ENCODE measurements at regions not wholly inside any gene's neighbourhood (a gene's known extent, or its start where the extent isn't known, plus 50 kb on each side); places are given as distances from the start of the nearest gene placed in this dataset.

DNA sequence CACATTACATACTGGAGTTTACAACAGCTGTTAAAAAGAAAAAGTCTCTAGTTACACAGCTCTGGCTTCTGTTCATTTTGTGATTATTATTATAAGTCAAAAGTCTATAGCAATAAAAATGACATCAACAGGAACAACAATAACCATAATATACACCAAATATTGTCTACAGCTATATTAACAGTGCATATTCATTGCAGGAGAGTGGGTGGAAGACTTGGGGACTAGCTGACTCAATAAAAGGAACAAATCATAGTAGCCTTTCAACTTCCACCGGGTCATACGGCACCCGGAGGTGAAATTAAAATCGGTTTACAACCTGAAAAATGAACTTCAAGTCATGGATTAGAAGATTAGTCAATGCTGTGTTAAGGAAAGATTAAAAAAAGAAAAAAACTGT is 642.1 kb downstream of the SATB2 start:
- H4K20me1 ChIP-seq (ENCODE audit: low read length) = no peaks in the 10 kb centered on the region
- DNase-seq = no peak
- no peaks in the 10 kb centered on the region for H3K27me3 ChIP-seq (ENCODE audit: low read length)
- H3K4me3 ChIP-seq (ENCODE audit: low read length) = no peak overlapping the region
- TF ChIP-seq EZH2 (IDR thresholded peaks at IDR 0.05; ENCODE audit: low read length, unreplicated experiment) (no peak), EZH2phosphoT487 (IDR thresholded peaks at IDR 0.05; ENCODE audit: borderline replicate concordance, low read length) (no peak)
- TF ChIP-seq, protein P1, sequence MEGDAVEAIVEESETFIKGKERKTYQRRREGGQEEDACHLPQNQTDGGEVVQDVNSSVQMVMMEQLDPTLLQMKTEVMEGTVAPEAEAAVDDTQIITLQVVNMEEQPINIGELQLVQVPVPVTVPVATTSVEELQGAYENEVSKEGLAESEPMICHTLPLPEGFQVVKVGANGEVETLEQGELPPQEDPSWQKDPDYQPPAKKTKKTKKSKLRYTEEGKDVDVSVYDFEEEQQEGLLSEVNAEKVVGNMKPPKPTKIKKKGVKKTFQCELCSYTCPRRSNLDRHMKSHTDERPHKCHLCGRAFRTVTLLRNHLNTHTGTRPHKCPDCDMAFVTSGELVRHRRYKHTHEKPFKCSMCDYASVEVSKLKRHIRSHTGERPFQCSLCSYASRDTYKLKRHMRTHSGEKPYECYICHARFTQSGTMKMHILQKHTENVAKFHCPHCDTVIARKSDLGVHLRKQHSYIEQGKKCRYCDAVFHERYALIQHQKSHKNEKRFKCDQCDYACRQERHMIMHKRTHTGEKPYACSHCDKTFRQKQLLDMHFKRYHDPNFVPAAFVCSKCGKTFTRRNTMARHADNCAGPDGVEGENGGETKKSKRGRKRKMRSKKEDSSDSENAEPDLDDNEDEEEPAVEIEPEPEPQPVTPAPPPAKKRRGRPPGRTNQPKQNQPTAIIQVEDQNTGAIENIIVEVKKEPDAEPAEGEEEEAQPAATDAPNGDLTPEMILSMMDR (conservative IDR thresholded peaks at IDR 0.05; ENCODE audit: low read depth, low read length) = no peak
- ATAC-seq = no peak
- intact Hi-C loops (cut with micrococcal nuclease) = no loop called here
- ChIA-PET CTCF (no interaction called here), POLR2A (ENCODE audit: unreplicated experiment) (no interaction called here)
- H3K36me3 ChIP-seq (ENCODE audit: low read depth, low read length) = no peaks in the 10 kb centered on the region
- H3K4me2 ChIP-seq (ENCODE audit: low read length) = no peak overlapping the region
- H3K9me3 ChIP-seq (ENCODE audit: low read length) = no peaks in the 10 kb centered on the region
- no peak overlapping the region for H3K9ac ChIP-seq (ENCODE audit: low read length)
- H3F3A ChIP-seq (ENCODE audit: low read length, unreplicated experiment) = no peaks in the 10 kb centered on the region
- no peaks in the 10 kb centered on the region for H3K4me1 ChIP-seq (ENCODE audit: insufficient read depth, low read length)
- H3K27ac ChIP-seq (ENCODE audit: low read length) = no peak overlapping the region
- no peaks in the 10 kb centered on the region for H3K9me2 ChIP-seq (replicated peaks; ENCODE audit: low read length)
- H3K79me2 ChIP-seq (ENCODE audit: low read length) = no peaks in the 10 kb centered on the region
- H2AFZ ChIP-seq (ENCODE audit: low read length) = no peak overlapping the region
- no TSS peak for BruUV-seq (replicated peaks)

DNA sequence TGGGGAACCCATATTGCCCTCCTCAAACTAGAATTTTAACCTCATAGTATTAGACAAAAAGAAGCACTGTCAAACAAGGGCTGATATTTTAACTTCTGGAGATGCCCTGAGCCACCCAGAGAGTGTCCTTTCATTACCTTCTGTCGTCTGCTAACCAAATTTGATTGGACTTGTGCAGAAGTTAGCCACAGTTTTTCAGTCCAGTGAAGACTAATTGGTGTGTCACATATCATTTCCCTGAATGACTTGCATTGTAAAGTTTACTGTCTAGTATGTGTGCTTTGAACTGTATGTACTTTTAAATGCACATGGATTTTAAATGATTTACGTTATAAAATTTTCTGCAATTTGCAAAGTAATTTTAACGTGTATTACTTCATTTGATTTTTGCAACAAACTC is 646.5 kb downstream of the SATB2 start:
- H3K27ac ChIP-seq (ENCODE audit: low read length) = no peak overlapping the region
- no peaks in the 10 kb centered on the region for H3K27me3 ChIP-seq (ENCODE audit: low read length)
- CTCF ChIA-PET = no interaction called here
- TF ChIP-seq EZH2phosphoT487 (IDR thresholded peaks at IDR 0.05; ENCODE audit: borderline replicate concordance, low read length) (no peak), EZH2 (IDR thresholded peaks at IDR 0.05; ENCODE audit: low read length, unreplicated experiment) (no peak)
- TF ChIP-seq, protein P1 (conservative IDR thresholded peaks at IDR 0.05; ENCODE audit: low read depth, low read length) = no peak
- intact Hi-C loops (cut with micrococcal nuclease) = no loop called here
- H4K20me1 ChIP-seq (ENCODE audit: low read length) = no peaks in the 10 kb centered on the region
- H3K79me2 ChIP-seq (ENCODE audit: low read length) = no peaks in the 10 kb centered on the region
- no peak overlapping the region for H3K4me3 ChIP-seq (ENCODE audit: low read length)
- no peaks in the 10 kb centered on the region for H3K9me2 ChIP-seq (replicated peaks; ENCODE audit: low read length)
- POLR2A ChIA-PET (ENCODE audit: unreplicated experiment) = no interaction called here
- no peak overlapping the region for H3K4me2 ChIP-seq (ENCODE audit: low read length)
- no peaks in the 10 kb centered on the region for H3K36me3 ChIP-seq (ENCODE audit: low read depth, low read length)
- H3K9ac ChIP-seq (ENCODE audit: low read length) = no peak overlapping the region
- DNase-seq = no peak
- H3K4me1 ChIP-seq (ENCODE audit: insufficient read depth, low read length) = no peaks in the 10 kb centered on the region
- BruUV-seq (replicated peaks) = no TSS peak
- no peaks in the 10 kb centered on the region for H3K9me3 ChIP-seq (ENCODE audit: low read length)
- no peak for ATAC-seq
- H2AFZ ChIP-seq (ENCODE audit: low read length) = no peak overlapping the region
- no peaks in the 10 kb centered on the region for H3F3A ChIP-seq (ENCODE audit: low read length, unreplicated experiment)

DNA sequence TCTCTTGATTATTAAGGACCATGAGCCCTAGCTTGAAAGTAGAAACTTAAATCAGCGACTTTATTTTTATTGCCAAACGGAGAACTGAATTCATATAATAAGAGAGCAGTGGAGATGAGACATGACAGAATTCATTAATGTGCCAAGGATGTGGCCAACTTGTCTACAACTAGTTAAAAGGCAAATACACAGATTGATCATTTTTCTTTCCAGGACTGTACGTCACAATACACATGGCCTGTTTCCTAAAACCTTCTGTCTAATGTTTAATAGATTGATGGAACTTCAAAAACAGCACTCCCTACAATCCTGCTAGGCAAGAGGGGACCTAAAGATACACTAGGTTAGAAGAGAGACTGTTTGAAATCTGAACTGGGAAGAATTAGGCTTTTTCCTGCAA is 647.8 kb downstream of the SATB2 start:
- no peak overlapping the region for H3K4me3 ChIP-seq (ENCODE audit: low read length)
- H3K9me2 ChIP-seq (replicated peaks; ENCODE audit: low read length) = no peaks in the 10 kb centered on the region
- H3K4me1 ChIP-seq (ENCODE audit: insufficient read depth, low read length) = no peaks in the 10 kb centered on the region
- no peak overlapping the region for H3K4me2 ChIP-seq (ENCODE audit: low read length)
- TF ChIP-seq EZH2phosphoT487 (IDR thresholded peaks at IDR 0.05; ENCODE audit: borderline replicate concordance, low read length) = no peak
- TF ChIP-seq, protein P1 (conservative IDR thresholded peaks at IDR 0.05; ENCODE audit: low read depth, low read length) = no peak
- TF ChIP-seq EZH2 (IDR thresholded peaks at IDR 0.05; ENCODE audit: low read length, unreplicated experiment) = no peak
- H2AFZ ChIP-seq (ENCODE audit: low read length) = no peak overlapping the region
- ATAC-seq = no peak
- DNase-seq = no peak
- H3K79me2 ChIP-seq (ENCODE audit: low read length) = no peaks in the 10 kb centered on the region
- H3K27ac ChIP-seq (ENCODE audit: low read length) = no peak overlapping the region
- H3K9ac ChIP-seq (ENCODE audit: low read length) = no peak overlapping the region
- ChIA-PET POLR2A (ENCODE audit: unreplicated experiment) (no interaction called here), CTCF (no interaction called here)
- no TSS peak for BruUV-seq (replicated peaks)
- no peaks in the 10 kb centered on the region for H3K27me3 ChIP-seq (ENCODE audit: low read length)
- H4K20me1 ChIP-seq (ENCODE audit: low read length) = no peaks in the 10 kb centered on the region
- H3F3A ChIP-seq (ENCODE audit: low read length, unreplicated experiment) = no peaks in the 10 kb centered on the region
- H3K9me3 ChIP-seq (ENCODE audit: low read length) = no peaks in the 10 kb centered on the region
- H3K36me3 ChIP-seq (ENCODE audit: low read depth, low read length) = no peaks in the 10 kb centered on the region
- intact Hi-C loops (cut with micrococcal nuclease) = no loop called here

All from PC-3 (cell line).